NCI-H1436 (cell line): ENCODE measurements at regions not wholly inside any gene's neighbourhood (a gene's known extent, or its start where the extent isn't known, plus 50 kb on each side); places are given as distances from the start of the nearest gene placed in this dataset.

Experiments used
- DNase-seq: peaks from one replicate; lab custom pipeline; 2025; lab: John Stamatoyannopoulos, UW

- no peak for DNase-seq
Observed at GRCh38 chr7:25780904-25781303, 371.1 kb upstream of the NFE2L3 start.

DNA sequence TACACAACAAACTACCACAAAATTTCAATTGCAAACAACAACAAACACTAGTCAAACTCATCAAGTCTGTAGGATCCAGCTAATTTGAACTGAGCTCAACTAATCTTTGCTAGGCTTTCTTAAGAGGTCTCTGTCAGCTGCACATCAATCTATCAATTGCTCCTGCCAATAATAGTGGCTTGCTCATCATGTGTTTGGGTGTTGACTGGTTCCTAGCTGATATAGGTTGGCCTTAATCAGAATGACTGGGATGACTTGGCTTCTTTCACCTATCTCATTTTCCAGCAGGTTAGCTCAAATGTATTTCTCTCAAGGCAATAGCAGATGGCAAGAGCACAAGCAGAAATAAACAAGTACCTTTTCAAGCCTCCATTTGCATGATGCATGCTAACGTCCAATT lies 370.3 kb upstream of the NFE2L3 start:
- no peak for DNase-seq

GRCh38 chr7:25786936-25787335 lies 365.1 kb upstream of the NFE2L3 start:
- no peak for DNase-seq

- no peak for DNase-seq
Observed at GRCh38 chr7:25787336-25787735, 364.7 kb upstream of the NFE2L3 start.

GRCh38 chr7:25788371-25788770 lies 363.6 kb upstream of the NFE2L3 start:
- DNase-seq = no peak

GRCh38 chr7:25788961-25789620 lies 362.9 kb upstream of the NFE2L3 start:
- DNase-seq = no peak

DNA sequence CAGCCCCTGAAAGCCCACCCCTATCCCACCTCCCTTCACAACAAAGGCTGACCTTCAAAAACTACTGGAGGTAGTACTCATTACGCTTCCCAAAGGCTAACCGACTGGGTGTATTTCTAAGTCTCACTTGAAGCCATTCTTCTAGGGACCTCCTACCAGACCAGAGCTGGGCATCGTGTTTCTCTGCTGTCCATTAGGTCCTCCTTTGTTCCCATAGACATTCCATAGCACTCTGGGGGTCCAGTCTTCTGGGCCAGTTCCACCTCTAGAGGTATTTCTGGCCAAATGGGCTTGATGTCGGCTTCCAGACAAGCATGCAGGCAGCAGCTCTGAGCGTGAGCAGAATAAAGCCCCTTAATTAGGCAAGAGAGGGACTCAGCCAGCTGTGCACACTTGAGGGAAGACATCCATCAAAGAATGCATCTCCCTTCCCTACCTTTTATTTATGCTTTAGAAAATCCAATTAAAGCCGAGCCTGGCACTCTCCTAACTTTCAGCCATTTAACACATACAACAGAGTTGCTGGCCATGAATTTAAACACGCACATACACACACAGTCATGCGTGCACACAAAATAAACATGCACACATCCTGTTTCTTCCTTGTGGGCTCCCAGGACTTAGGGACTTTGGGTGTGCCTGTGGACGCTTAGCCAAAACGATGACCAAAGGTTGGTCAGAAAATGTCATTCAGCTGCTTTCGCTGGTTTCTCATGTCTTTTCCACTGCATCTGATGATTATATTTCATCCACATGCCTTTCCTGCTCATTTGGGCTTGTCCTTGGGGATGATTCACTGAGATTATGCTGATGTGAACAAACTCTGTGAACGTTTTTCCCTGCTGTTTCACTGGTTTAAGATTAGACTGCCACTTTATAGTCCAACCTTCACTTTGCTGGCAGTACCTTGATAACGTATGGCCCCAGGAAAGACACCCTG lies 362.0 kb upstream of the NFE2L3 start:
- no peak for DNase-seq

DNA sequence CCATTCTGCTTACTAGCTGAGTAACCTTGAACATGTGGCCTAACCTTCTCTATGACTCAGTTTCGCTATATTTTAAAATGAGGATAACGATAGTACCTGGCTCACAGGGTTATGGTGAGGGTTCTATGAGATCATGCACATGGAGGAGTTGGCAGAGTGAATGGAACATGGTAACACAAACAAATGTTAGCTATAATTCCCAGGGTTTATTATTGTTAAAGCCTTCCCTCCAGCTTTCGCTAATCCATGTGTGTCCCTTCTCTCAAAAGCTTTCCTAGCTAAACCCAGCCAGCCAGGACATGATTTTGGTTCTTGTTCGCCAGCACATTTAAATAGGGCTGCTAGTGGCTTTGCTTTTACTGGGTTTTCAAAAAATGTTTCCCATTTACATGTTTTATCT lies 361.0 kb upstream of the NFE2L3 start:
- DNase-seq = no peak

DNA sequence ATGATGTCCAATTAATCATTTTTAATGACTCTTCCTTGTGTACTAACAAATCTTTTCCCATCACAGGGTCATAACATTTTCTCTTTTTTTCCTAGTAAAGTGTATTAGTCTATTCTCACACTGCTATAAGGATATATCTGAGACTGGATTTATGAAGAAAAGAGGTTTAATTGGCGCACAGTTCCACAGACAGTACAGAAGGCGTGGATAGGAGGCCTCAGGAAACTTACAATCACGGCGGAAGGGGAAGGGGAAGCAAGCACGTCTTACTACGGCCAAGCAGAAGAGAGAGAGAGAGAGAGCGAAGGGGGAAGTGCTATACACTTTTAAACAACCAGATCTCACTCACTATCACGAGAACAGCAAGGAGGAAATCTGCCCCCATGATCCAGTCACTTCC lies 359.4 kb upstream of the NFE2L3 start:
- DNase-seq = no peak

DNA sequence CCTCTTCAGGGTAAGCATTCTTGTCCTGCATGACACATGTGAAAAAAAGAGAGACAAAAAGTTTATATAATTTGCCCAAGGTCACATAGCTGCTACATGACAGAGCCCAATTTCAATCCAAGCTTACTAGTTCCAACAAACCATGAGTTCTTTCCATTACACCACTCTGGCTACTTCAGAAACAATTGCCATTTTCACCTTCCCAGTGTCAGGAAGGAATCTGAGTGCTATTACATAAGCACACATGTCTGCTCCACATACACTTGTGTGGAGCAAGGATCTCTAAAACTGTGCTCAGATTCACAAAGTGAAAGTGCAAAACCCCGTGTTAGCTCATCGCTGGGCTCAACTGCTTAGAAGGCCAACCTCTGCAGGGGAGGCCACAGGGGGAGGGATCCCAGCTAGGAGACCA lies 356.2 kb upstream of the NFE2L3 start:
- no peak for DNase-seq

DNA sequence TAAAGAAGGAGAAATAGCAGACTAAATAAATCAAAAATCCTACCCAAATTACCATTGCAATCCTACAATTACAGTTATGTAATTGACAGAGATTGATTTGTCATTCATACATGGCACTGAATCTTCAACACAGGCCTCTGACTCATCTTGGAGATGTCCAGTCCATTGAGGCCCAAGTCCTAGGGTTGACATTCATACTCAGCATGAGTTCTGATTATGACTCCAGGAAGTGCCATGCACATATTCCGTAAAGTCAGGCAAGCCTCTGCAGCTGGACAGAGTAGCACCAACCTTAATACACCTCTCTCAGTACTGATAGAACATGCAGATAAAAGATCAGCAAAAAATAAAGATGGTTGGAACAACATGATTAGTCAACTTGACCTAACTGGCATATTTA lies 353.7 kb upstream of the NFE2L3 start:
- no peak for DNase-seq

GRCh38 chr7:25801214-25801613 lies 350.8 kb upstream of the NFE2L3 start:
- DNase-seq = no peak

GRCh38 chr7:25802057-25802456 lies 349.9 kb upstream of the NFE2L3 start:
- DNase-seq = no peak

GRCh38 chr7:25802473-25802872 lies 349.5 kb upstream of the NFE2L3 start:
- DNase-seq = no peak

- DNase-seq = no peak
Observed at GRCh38 chr7:25803117-25803887, 348.7 kb upstream of the NFE2L3 start.

DNA sequence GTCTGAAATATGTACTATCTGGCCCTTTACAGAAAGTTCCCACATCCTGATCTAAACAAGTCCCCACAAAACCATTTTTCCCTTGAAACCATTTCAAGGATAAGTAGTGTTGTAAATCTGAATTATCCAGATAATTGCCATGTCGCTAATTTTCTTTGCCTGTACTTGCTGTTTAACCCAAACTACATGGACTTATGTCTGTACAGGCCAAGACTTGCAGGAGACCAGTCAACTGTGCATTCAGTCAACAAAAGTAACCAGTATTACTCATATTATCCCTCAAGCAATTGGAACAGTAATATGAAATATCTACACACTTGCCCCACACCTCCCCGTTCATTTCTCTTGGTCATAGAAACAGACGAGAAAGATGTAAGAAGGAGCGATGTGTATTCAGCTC lies 347.8 kb upstream of the NFE2L3 start:
- no peak for DNase-seq

- no peak for DNase-seq
Observed at GRCh38 chr7:25805027-25805687, 346.8 kb upstream of the NFE2L3 start.

DNA sequence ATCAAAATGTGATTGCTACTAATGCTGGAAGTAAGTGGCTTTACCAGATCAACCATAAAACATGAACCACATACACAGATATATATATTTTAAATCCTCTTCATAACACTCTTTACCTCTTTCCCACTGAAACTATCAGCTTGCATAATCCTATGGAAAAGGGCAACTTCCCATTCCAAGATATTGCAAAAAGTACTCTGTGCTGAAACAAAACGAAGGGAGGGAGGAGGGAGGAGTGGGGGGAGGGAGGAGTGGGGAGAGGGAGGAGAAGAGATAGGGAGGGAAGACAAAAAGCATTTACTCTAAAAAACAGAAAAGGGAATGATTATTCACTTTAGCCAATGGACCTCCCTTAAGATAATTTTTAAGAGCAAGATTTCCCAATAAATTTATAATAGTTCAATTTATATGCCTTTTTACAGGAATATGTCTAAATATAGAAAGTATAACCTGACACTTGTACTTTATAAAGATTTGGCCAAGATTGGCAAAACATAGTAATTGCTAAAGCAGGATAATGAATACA lies 344.8 kb upstream of the NFE2L3 start:
- DNase-seq = no peak

GRCh38 chr7:25809441-25809840 lies 342.6 kb upstream of the NFE2L3 start:
- DNase-seq = no peak

DNA sequence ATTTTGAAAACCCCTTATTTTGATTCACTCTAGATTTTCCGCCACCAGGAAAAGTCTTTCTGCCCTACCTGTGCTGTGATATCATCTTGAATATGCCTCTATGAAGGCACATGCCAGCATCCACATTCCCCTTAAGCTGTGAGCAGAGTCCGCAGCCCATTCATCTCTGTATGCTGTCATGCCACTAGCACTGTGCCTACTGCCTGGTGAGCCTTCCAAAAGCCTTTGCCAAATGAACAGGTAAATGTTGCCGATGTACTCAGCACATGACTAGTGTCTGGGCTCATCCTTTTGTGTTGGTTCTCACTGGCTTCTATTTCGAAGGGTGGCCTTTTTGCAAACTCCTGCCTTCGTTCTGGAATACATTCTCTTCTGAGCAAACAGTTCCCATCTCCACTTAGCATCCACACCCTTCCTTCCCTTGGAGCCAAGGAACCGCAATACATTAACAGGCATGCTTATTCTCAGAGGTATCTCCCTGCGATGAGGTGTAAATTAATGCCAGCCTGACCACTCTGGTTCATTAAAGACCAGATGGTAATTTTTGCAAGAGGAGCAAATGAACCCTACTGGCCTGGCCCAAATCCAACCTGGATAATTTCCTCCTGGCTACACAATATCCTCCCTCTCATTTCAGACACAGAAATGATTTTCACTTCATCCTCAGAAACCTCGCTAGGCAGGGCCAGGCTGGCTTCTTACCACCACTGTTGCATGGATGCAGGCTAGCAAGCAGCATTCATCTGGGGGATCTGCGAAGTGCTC lies 339.7 kb upstream of the NFE2L3 start:
- DNase-seq = no peak

DNA sequence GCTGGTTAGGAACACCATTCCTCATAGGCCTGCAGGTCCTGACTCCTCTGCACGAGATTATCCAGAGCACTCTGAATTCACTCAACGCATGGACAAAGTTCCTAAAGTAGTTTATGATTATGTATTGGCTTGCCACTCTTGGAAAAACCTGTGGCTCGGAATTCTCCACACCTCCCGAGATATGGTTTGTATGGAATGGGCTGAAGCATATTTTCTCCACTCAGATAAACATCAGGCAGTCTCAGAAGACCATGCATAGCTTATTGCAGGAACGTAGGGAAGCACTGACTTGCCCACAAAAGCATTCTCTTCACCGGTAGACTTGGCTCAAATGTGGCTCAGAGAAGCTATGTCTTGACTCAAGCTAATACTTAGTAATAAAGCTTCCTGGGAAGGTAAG lies 338.6 kb upstream of the NFE2L3 start:
- DNase-seq = no peak
